Caco-2 (cell line): ENCODE measurements at regions not wholly inside any gene's neighbourhood (a gene's known extent, or its start where the extent isn't known, plus 50 kb on each side); places are given as distances from the start of the nearest gene placed in this dataset.

Experiments
- BruUV-seq: library from RNA; stranded (reverse); fragments of 400-500 nt; replicated peaks from 2 replicates; lab custom pipeline; 2021; lab: Mats Ljungman, UMichigan
- CTCF ChIA-PET: fragments of 300-600 bp; sonication (Branson Sonifier 250); formaldehyde crosslinking; loops from one replicate; lab custom pipeline; 2022; ENCODE audit warnings: antibody characterized with exemption; lab: Charles Lee
- POLR2A ChIA-PET: fragments of 300-600 bp; sonication (Branson Sonifier 250); formaldehyde crosslinking; loops from one replicate; lab custom pipeline; 2022; ENCODE audit warnings: antibody characterized with exemption; lab: Charles Lee
- DNase-seq, 2 experiments: peaks; one replicate each; pipeline versions ENCODE4 v3.0.0 to v3.0.0-alpha.2; 2020 to 2022
- H3K27me3 ChIP-seq: replicated peaks from 2 replicates; pipeline ENCODE4 v1.6.0; 2011; ENCODE audit warnings: low read length; ENCODE audit not compliant: control insufficient read depth, insufficient read depth
- H3K36me3 ChIP-seq: 2 replicates; pipeline ENCODE4 v1.5.1; 2011; ENCODE audit warnings: low read length; ENCODE audit not compliant: control insufficient read depth, insufficient read depth
- H3K4me1 ChIP-seq: fragments of 250-450 bp; sonication (Bioruptor Pico); 2 replicates; pipeline ENCODE4 v1.5.1; 2020; ENCODE audit warnings: mild to moderate bottlenecking
- H3K4me3 ChIP-seq: 2 replicates; pipeline ENCODE4 v1.5.1; 2011; ENCODE audit warnings: low read depth, mild to moderate bottlenecking, control low read depth, low read length
- H3K9me3 ChIP-seq: fragments of 250-450 bp; sonication (Bioruptor Pico); 2 replicates; pipeline ENCODE4 v1.5.1; 2020; ENCODE audit warnings: mild to moderate bottlenecking, moderate library complexity
- H3K27ac Mint-ChIP-seq: one replicate; pipeline ENCODE4 v1.8.0; 2022; ENCODE audit warnings: mixed read lengths; ENCODE audit not compliant: unreplicated experiment
- H3K27me3 Mint-ChIP-seq: one replicate; pipeline ENCODE4 v1.8.0; 2022; ENCODE audit warnings: mixed read lengths; ENCODE audit not compliant: insufficient read depth, unreplicated experiment
- H3K36me3 Mint-ChIP-seq: one replicate; pipeline ENCODE4 v1.8.0; 2022; ENCODE audit warnings: mild to moderate bottlenecking, mixed read lengths; ENCODE audit not compliant: insufficient read depth, unreplicated experiment
- H3K4me1 Mint-ChIP-seq: one replicate; pipeline ENCODE4 v1.8.0; 2022; ENCODE audit warnings: low read depth, mixed read lengths; ENCODE audit not compliant: unreplicated experiment
- H3K4me3 Mint-ChIP-seq: one replicate; pipeline ENCODE4 v1.8.0; 2022; ENCODE audit warnings: mild to moderate bottlenecking, moderate library complexity, mixed read lengths; ENCODE audit not compliant: unreplicated experiment
- H3K9me3 Mint-ChIP-seq: one replicate; pipeline ENCODE4 v1.8.0; 2022; ENCODE audit warnings: mixed read lengths; ENCODE audit not compliant: unreplicated experiment
- CTCF ChIP-seq, 2 experiments: fragments of 200-600 bp in 1 of 2; IDR thresholded peaks; 1 replicate in 1 of 2; 2 replicates in 1 of 2; pipeline versions ENCODE4 v1.5.1 to v1.8.0; 2011 to 2022; ENCODE audit warnings: antibody characterized with exemption in 1 of 2, control low read depth in 1 of 2, inconsistent platforms in 1 of 2, low read depth in 1 of 2, low read length in 1 of 2, mild to moderate bottlenecking in 1 of 2, moderate library complexity in 1 of 2; ENCODE audit not compliant: insufficient read depth in 1 of 2, severe bottlenecking in 1 of 2, unreplicated experiment in 1 of 2
- intact Hi-C: fragments of 100-400 bp; cut with micrococcal nuclease; formaldehyde crosslinking; loops from one replicate; pipeline ENCODE4 v1.10.0; 2022; ENCODE audit not compliant: unreplicated experiment

GRCh38 chr13:22198641-22199217 is 527.9 kb downstream of the FGF9 start:
- Histone ChIP-seq H3K9me3 (no peaks in the 10 kb centered on the region), H3K4me1 (no peaks in the 10 kb centered on the region), H3K27me3 (no peaks in the 10 kb centered on the region), H3K4me3 (no peak overlapping the region), H3K36me3 (no peaks in the 10 kb centered on the region)
- TF ChIP-seq CTCF (IDR thresholded peaks at IDR 0.05; ENCODE audit: insufficient read depth in 1 of 2, low read depth in 1 of 2, low read length in 1 of 2, severe bottlenecking in 1 of 2, unreplicated experiment in 1 of 2), result no peak
- CTCF ChIA-PET, result no interaction called here
- no peak for DNase-seq
- no peaks in the 10 kb centered on the region for H3K27me3 Mint-ChIP-seq
- H3K9me3 Mint-ChIP-seq, result no peaks in the 10 kb centered on the region
- no TSS peak for BruUV-seq
- H3K4me1 Mint-ChIP-seq, result no peaks in the 10 kb centered on the region
- H3K27ac Mint-ChIP-seq, result no peak overlapping the region
- H3K4me3 Mint-ChIP-seq, result no peak overlapping the region
- POLR2A ChIA-PET, result no interaction called here
- intact Hi-C loops, result no loop called here
- H3K36me3 Mint-ChIP-seq, result no peaks in the 10 kb centered on the region

GRCh38 chr13:22200440-22200839 is 529.6 kb downstream of the FGF9 start:
- ChIA-PET POLR2A (no interaction called here), CTCF (no interaction called here)
- Mint-ChIP-seq H3K4me3 (no peak overlapping the region), H3K27me3 (no peaks in the 10 kb centered on the region), H3K36me3 (no peaks in the 10 kb centered on the region), H3K9me3 (no peaks in the 10 kb centered on the region), H3K27ac (no peak overlapping the region), H3K4me1 (no peaks in the 10 kb centered on the region)
- Histone ChIP-seq H3K4me3 (no peak overlapping the region), H3K4me1 (no peaks in the 10 kb centered on the region), H3K36me3 (no peaks in the 10 kb centered on the region), H3K27me3 (no peaks in the 10 kb centered on the region), H3K9me3 (no peaks in the 10 kb centered on the region)
- no TSS peak for BruUV-seq
- intact Hi-C loops, result no loop called here
- no peak for TF ChIP-seq CTCF (IDR thresholded peaks at IDR 0.05; ENCODE audit: insufficient read depth in 1 of 2, low read depth in 1 of 2, low read length in 1 of 2, severe bottlenecking in 1 of 2, unreplicated experiment in 1 of 2)
- DNase-seq, result no peak

GRCh38 chr13:22201375-22201925 is 530.6 kb downstream of the FGF9 start:
- no peaks in the 10 kb centered on the region for H3K9me3 ChIP-seq
- no peaks in the 10 kb centered on the region for H3K36me3 Mint-ChIP-seq
- intact Hi-C loops, result no loop called here
- H3K27me3 Mint-ChIP-seq, result no peaks in the 10 kb centered on the region
- no peaks in the 10 kb centered on the region for H3K4me1 Mint-ChIP-seq
- no peaks in the 10 kb centered on the region for H3K27me3 ChIP-seq
- no peak for TF ChIP-seq CTCF (IDR thresholded peaks at IDR 0.05; ENCODE audit: insufficient read depth in 1 of 2, low read depth in 1 of 2, low read length in 1 of 2, severe bottlenecking in 1 of 2, unreplicated experiment in 1 of 2)
- no peak overlapping the region for H3K4me3 ChIP-seq
- H3K4me3 Mint-ChIP-seq, result no peak overlapping the region
- CTCF ChIA-PET, result no interaction called here
- BruUV-seq, result no TSS peak
- H3K27ac Mint-ChIP-seq, result no peak overlapping the region
- POLR2A ChIA-PET, result no interaction called here
- DNase-seq, result no peak
- no peaks in the 10 kb centered on the region for H3K9me3 Mint-ChIP-seq
- no peaks in the 10 kb centered on the region for H3K36me3 ChIP-seq
- no peaks in the 10 kb centered on the region for H3K4me1 ChIP-seq
